A549 (cell line): ENCODE measurements at regions not wholly inside any gene's neighbourhood (a gene's known extent, or its start where the extent isn't known, plus 50 kb on each side); places are given as distances from the start of the nearest gene placed in this dataset.

Source experiments
- ATAC-seq, 2 experiments: fragments of 200-7000 bp in 1 of 2; fragments of >200 bp in 1 of 2; cut with Nextera tagmentation in 1 of 2; cut with Tn5 transposase in 1 of 2; 3 replicates each; pipeline versions ENCODE4 v1.8.0 to v1.9.1; 2018 to 2020; ENCODE audit warnings: mild to moderate bottlenecking in 1 of 2, moderate library complexity in 1 of 2
- CTCF ChIA-PET: fragments of 300-600 bp; sonication (Branson Sonifier 250); formaldehyde crosslinking; extraction: SDS; loops from one replicate; lab custom pipeline; 2021; ENCODE audit warnings: antibody characterized with exemption, inconsistent platforms; lab: Yijun Ruan, JAX
- POLR2A ChIA-PET: fragments of 350-600 bp; formaldehyde crosslinking; extraction: SDS; loops from one replicate; lab custom pipeline; 2021; ENCODE audit warnings: antibody characterized with exemption, inconsistent platforms; lab: Yijun Ruan, JAX
- DNase-seq, 2 experiments: peaks; one replicate each; pipeline versions ENCODE4 v3.0.0 to v3.0.0-alpha.2; 2011 to 2016; ENCODE audit warnings: low read depth in 1 of 2, low spot score in 1 of 2
- FAIRE-seq: peaks from 2 replicates; lab custom pipeline; 2011; peaks lifted over from hg19 to GRCh38; lab: Jason Lieb, UNC
- H3K27ac ChIP-seq, 2 experiments: fragments of >200 bp; sonication (Bioruptor Twin); formaldehyde crosslinking; 3 replicates each; pipeline ENCODE4 v1.5.1; 2016 to 2017
- H3K4me1 ChIP-seq: fragments of >200 bp; sonication (Bioruptor Twin); formaldehyde crosslinking; 3 replicates; pipeline ENCODE4 v1.6.1; 2016
- H3K4me2 ChIP-seq: fragments of >200 bp; sonication (Bioruptor Twin); formaldehyde crosslinking; 3 replicates; pipeline ENCODE4 v1.6.1; 2016
- H3K4me3 ChIP-seq: fragments of >200 bp; sonication (Bioruptor Twin); formaldehyde crosslinking; 3 replicates; pipeline ENCODE4 v1.5.1; 2016
- H3K9me3 ChIP-seq: fragments of >200 bp; sonication (Bioruptor Twin); formaldehyde crosslinking; 3 replicates; pipeline ENCODE4 v1.6.1; 2016
- CHD4 ChIP-seq: fragments of 200-600 bp; sonication (generic); IDR thresholded peaks from 2 replicates; pipeline ENCODE4 v1.6.1; 2016; ENCODE audit warnings: antibody characterized with exemption, mild to moderate bottlenecking, borderline replicate concordance
- CTCF ChIP-seq: fragments of >200 bp; sonication (Bioruptor Twin); formaldehyde crosslinking; IDR thresholded peaks from 3 replicates; pipeline ENCODE4 v1.5.1; 2016
- E2F6 ChIP-seq: IDR thresholded peaks from 2 replicates; pipeline ENCODE4 v1.6.1; 2012; ENCODE audit warnings: low read depth, borderline replicate concordance
- EP300 ChIP-seq, 2 experiments: fragments of >200 bp; sonication (Bioruptor Twin); formaldehyde crosslinking; IDR thresholded peaks; 2 replicates in 1 of 2; 3 replicates in 1 of 2; pipeline ENCODE4 v1.6.1; 2016 to 2017
- FOSB ChIP-seq: fragments of 250-450 bp; sonication (Bioruptor Pico); IDR thresholded peaks from 2 replicates; pipeline ENCODE4 v1.5.0; 2020; ENCODE audit warnings: mild to moderate bottlenecking, moderate library complexity
- FOSL2 ChIP-seq, 2 experiments: fragments of 450-650 bp in 1 of 2; fragments of >200 bp in 1 of 2; sonication (Bioruptor Twin) in 1 of 2; formaldehyde crosslinking; IDR thresholded peaks; 2 replicates each; pipeline versions ENCODE4 v1.5.0 to v1.6.1; 2016 to 2020; ENCODE audit warnings: mild to moderate bottlenecking in 1 of 2, moderate library complexity in 1 of 2
- FOXS1 ChIP-seq: fragments of 250-450 bp; sonication (Bioruptor Pico); IDR thresholded peaks from 2 replicates; pipeline ENCODE4 v1.5.0; 2020; ENCODE audit warnings: mild to moderate bottlenecking, moderate library complexity
- GATA3 ChIP-seq: IDR thresholded peaks from 2 replicates; pipeline ENCODE4 v1.6.1; 2012; ENCODE audit warnings: borderline replicate concordance
- HDAC2 ChIP-seq: fragments of 200-600 bp; sonication (generic); IDR thresholded peaks from 2 replicates; pipeline ENCODE4 v1.6.1; 2016
- HOXA7 ChIP-seq: fragments of 250-450 bp; sonication (Bioruptor Pico); IDR thresholded peaks from 2 replicates; pipeline ENCODE4 v1.5.0; 2020; ENCODE audit warnings: mild to moderate bottlenecking, moderate library complexity
- JUN ChIP-seq, 2 experiments: fragments of >200 bp; sonication (Bioruptor Twin); formaldehyde crosslinking; IDR thresholded peaks; 2 replicates in 1 of 2; 3 replicates in 1 of 2; pipeline ENCODE4 v1.6.1; 2016 to 2017
- JUNB ChIP-seq: fragments of >200 bp; sonication (Bioruptor Twin); formaldehyde crosslinking; IDR thresholded peaks from 2 replicates; pipeline ENCODE4 v1.6.1; 2016
- KDM1A ChIP-seq: fragments of 200-600 bp; sonication (generic); IDR thresholded peaks from 2 replicates; pipeline ENCODE4 v1.6.1; 2016; ENCODE audit warnings: low read depth, mild to moderate bottlenecking
- KDM5A ChIP-seq: fragments of 200-600 bp; sonication (generic); IDR thresholded peaks from 2 replicates; pipeline ENCODE4 v1.6.1; 2016; ENCODE audit warnings: antibody characterized with exemption, mild to moderate bottlenecking
- MAFK ChIP-seq: fragments of 450-650 bp; IDR thresholded peaks from 2 replicates; pipeline ENCODE4 v1.6.1; 2014; ENCODE audit not compliant: partially characterized antibody
- MAX ChIP-seq: IDR thresholded peaks from 2 replicates; pipeline ENCODE4 v1.6.1; 2012
- NFE2L2 ChIP-seq: fragments of 150-350 bp; conservative IDR thresholded peaks from 2 replicates; pipeline ENCODE4 v1.6.1; 2014; ENCODE audit warnings: low read length
- NPAS2 ChIP-seq: fragments of 250-450 bp; sonication (Bioruptor Pico); IDR thresholded peaks from 2 replicates; pipeline ENCODE4 v1.8.0; 2022; ENCODE audit warnings: mild to moderate bottlenecking, moderate library complexity, borderline replicate concordance
- PBX3 ChIP-seq: IDR thresholded peaks from 2 replicates; pipeline ENCODE4 v1.6.1; 2012
- RAD21 ChIP-seq, 2 experiments: fragments of >200 bp in 1 of 2; sonication (Bioruptor Twin) in 1 of 2; formaldehyde crosslinking in 1 of 2; IDR thresholded peaks in 1 of 2; conservative IDR thresholded peaks in 1 of 2; 2 replicates in 1 of 2; 3 replicates in 1 of 2; pipeline ENCODE4 v1.6.1; 2012 to 2018; ENCODE audit warnings: inconsistent platforms in 1 of 2
- RCOR1 ChIP-seq: fragments of 150-350 bp; IDR thresholded peaks from 2 replicates; pipeline ENCODE4 v1.6.1; 2014; ENCODE audit warnings: antibody characterized with exemption, low read length, low read depth
- RFX5 ChIP-seq: fragments of 450-650 bp; IDR thresholded peaks from 2 replicates; pipeline ENCODE4 v1.7.1; 2014; ENCODE audit warnings: antibody characterized with exemption, mild to moderate bottlenecking, moderate library complexity
- ZNF302 ChIP-seq: fragments of 250-450 bp; sonication (Bioruptor Pico); IDR thresholded peaks from 2 replicates; pipeline ENCODE4 v1.9.0; 2021; ENCODE audit warnings: inconsistent platforms, mild to moderate bottlenecking, moderate library complexity
- ZSCAN20 ChIP-seq: fragments of 250-450 bp; sonication (Bioruptor Pico); IDR thresholded peaks from 2 replicates; pipeline ENCODE4 v1.8.0; 2022; ENCODE audit warnings: mild to moderate bottlenecking, moderate library complexity
- WGBS: methylation state at CpG from one replicate; pipeline ENCODE4 v1.1.6; 2017; ENCODE audit errors: missing lambda C conversion rate; 5-methylcytosine and 5-hydroxymethylcytosine counted together

GRCh38 chr3:34008836-34009809, 210.7 kb downstream of the PDCD6IP start (continued):
- TF ChIP-seq CHD4 (no peak), JUNB (peak; percentile 87), PBX3 (peak; percentile 43; the same call in 1 of the 2 replicates), FOSL2 (IDR thresholded peaks at IDR 0.05) (peak; percentile 64; the same call in 1 of the 2 replicates), FOSL2 (CRISPR knock-in tag; IDR thresholded peaks at IDR 0.05) (peak; percentile 85), NFE2L2 (no peak), JUN (IDR thresholded peaks at IDR 0.05) (no peak), GATA3 (peak; percentile 91; the same call in 1 of the 2 replicates), KDM1A (no peak), MAFK (peak; percentile 55), ZSCAN20 (no peak), RCOR1 (no peak)

GRCh38 chr3:34011171-34012101, 213.0 kb downstream of the PDCD6IP start:
- H3K4me2 ChIP-seq, result peak overlapping the region; percentile 70
- H3K27ac ChIP-seq, result peak overlapping the region; percentile 81 to 91
- H3K4me1 ChIP-seq, result peaks cover 58% of the 10 kb centered on the region
- H3K9me3 ChIP-seq, result no peaks in the 10 kb centered on the region
- DNase-seq (peak; percentile 25 to 51), ATAC-seq (peak; percentile 35 to 47), FAIRE-seq (peak; percentile 23)
- no peak overlapping the region for H3K4me3 ChIP-seq
- TF ChIP-seq ZNF302 (CRISPR knock-in tag) (no peak), HOXA7 (no peak), HDAC2 (peak; percentile 87; the same call in 1 of the 2 replicates), KDM1A (peak; percentile 92; the same call in 1 of the 2 replicates), EP300 (IDR thresholded peaks at IDR 0.05) (no peak), KDM5A (no peak), FOSL2 (IDR thresholded peaks at IDR 0.05) (no peak), FOSL2 (CRISPR knock-in tag; IDR thresholded peaks at IDR 0.05) (no peak), E2F6 (no peak), FOXS1 (CRISPR knock-in tag) (no peak), CTCF (peak; percentile 18; the same call in 1 of the 3 replicates), FOSB (CRISPR knock-in tag) (no peak), PBX3 (no peak), CHD4 (peak; percentile 68; the same call in 1 of the 2 replicates), NPAS2 (no peak), JUN (IDR thresholded peaks at IDR 0.05) (no peak), RAD21 (conservative IDR thresholded peaks at IDR 0.05 in 1 of 2, IDR thresholded peaks at IDR 0.05 in 1 of 2) (peak in 1 of 2 experiments; percentile 34; a peak in 1 of 5 replicates), MAX (no peak), RFX5 (no peak), GATA3 (no peak)
- WGBS, result 72% methylated on average over 3 of the region's 3 CpGs
- ChIA-PET POLR2A (interaction anchor here (0.6 to 1.7 kb wide), 3 partner anchors 10 to 1204 kb away, joined by 3 to 10 read pairs (median 9); no protein-coding TSS in a partner anchor), CTCF (interaction anchor here (0.8 to 4.7 kb wide), 7 partner anchors 10 to 127 kb away, joined by 3 to 19 read pairs (median 6); no protein-coding TSS in a partner anchor)
